HCT116 (cell line): ENCODE measurements at regions not wholly inside any gene's neighbourhood (a gene's known extent, or its start where the extent isn't known, plus 50 kb on each side); places are given as distances from the start of the nearest gene placed in this dataset.

ENCODE experiments used
- ATAC-seq: fragments of 200-7000 bp; cut with Tn5 transposase; 2 replicates; pipeline ENCODE4 v1.9.1; 2020; ENCODE audit warnings: mild to moderate bottlenecking, moderate library complexity
- BruUV-seq: library from RNA; stranded (reverse); fragments of 400-500 nt; replicated peaks from 2 replicates; lab custom pipeline; 2021; lab: Mats Ljungman, UMichigan
- CTCF ChIA-PET: fragments of 300-600 bp; sonication (Branson Sonifier 250); formaldehyde crosslinking; loops from one replicate; lab custom pipeline; 2021; ENCODE audit warnings: antibody characterized with exemption; lab: Charles Lee
- POLR2A ChIA-PET: fragments of 300-600, 350-600 bp; sonication (Branson Sonifier 250); formaldehyde crosslinking; loops from one replicate; lab custom pipeline; 2021; ENCODE audit warnings: antibody characterized with exemption; lab: Charles Lee
- RAD21 ChIA-PET, 2 experiments: fragments of 300-600 bp; sonication (Branson Sonifier 250); formaldehyde crosslinking; loops; one replicate each; lab custom pipeline; 2023; ENCODE audit warnings: low total read pairs in 2 of 2; ENCODE audit not compliant: uncharacterized antibody in 2 of 2, unreplicated experiment in 2 of 2, low non-redundant PET in 1 of 2; lab: Charles Lee
- DNase-seq: peaks from one replicate; pipeline ENCODE4 v3.0.0-alpha.2; 2010; ENCODE audit warnings: low read depth, low spot score
- H2AFZ ChIP-seq: fragments of 200-600 bp; shearing (Covaris generic), sonication (generic); 2 replicates; pipeline ENCODE4 v1.6.1; 2017; ENCODE audit warnings: low read depth, mixed run types, mixed read lengths, antibody characterized with exemption, low read length; ENCODE audit not compliant: poor library complexity, severe bottlenecking
- H3K27ac ChIP-seq: 2 replicates; pipeline ENCODE4 v1.5.1; 2012; ENCODE audit warnings: low read depth, low read length
- H3K27me3 ChIP-seq: fragments of 200-600 bp; sonication (generic); 2 replicates; pipeline ENCODE4 v1.6.1; 2016; ENCODE audit warnings: mixed run types, low read length, mixed read lengths; ENCODE audit not compliant: insufficient read depth
- H3K36me3 ChIP-seq, 2 experiments: fragments of 200-500 bp in 1 of 2; fragments of 200-600 bp in 1 of 2; sonication (Bioruptor generic) in 1 of 2; sonication (generic) in 1 of 2; 2 replicates each; pipeline versions ENCODE4 v1.5.1 to v1.6.1; 2014 to 2016; ENCODE audit warnings: low read length in 2 of 2, inconsistent platforms in 1 of 2, mixed read lengths in 1 of 2, mixed run types in 1 of 2; ENCODE audit not compliant: insufficient read depth in 2 of 2, control insufficient read depth in 1 of 2
- H3K4me1 ChIP-seq, 2 experiments: fragments of 200-600 bp in 1 of 2; sonication (generic) in 1 of 2; 2 replicates each; pipeline versions ENCODE4 v1.5.1 to v1.6.1; 2012 to 2017; ENCODE audit warnings: low read length in 2 of 2, inconsistent platforms in 1 of 2, mild to moderate bottlenecking in 1 of 2, mixed read lengths in 1 of 2, mixed run types in 1 of 2, moderate library complexity in 1 of 2; ENCODE audit not compliant: insufficient read depth in 2 of 2, control insufficient read depth in 1 of 2
- H3K4me2 ChIP-seq: fragments of 200-600 bp; sonication (generic); 2 replicates; pipeline ENCODE4 v1.6.1; 2017; ENCODE audit warnings: mixed run types, low read length, mixed read lengths
- H3K4me3 ChIP-seq, 2 experiments: fragments of 200-600 bp in 1 of 2; sonication (generic) in 1 of 2; replicated peaks in 1 of 2; 2 replicates each; pipeline ENCODE4 v1.5.1; 2011 to 2016; ENCODE audit warnings: low read length in 2 of 2, control low read depth in 1 of 2, low read depth in 1 of 2, mild to moderate bottlenecking in 1 of 2, mixed read lengths in 1 of 2, mixed run types in 1 of 2
- H3K79me2 ChIP-seq: fragments of 200-600 bp; sonication (generic); 2 replicates; pipeline ENCODE4 v1.6.1; 2017; ENCODE audit warnings: mild to moderate bottlenecking, mixed run types, low read length, moderate library complexity, mixed read lengths; ENCODE audit not compliant: insufficient read depth
- H3K9ac ChIP-seq: fragments of 200-600 bp; sonication (generic); 2 replicates; pipeline ENCODE4 v1.6.1; 2016; ENCODE audit warnings: low read length, mixed read lengths
- H3K9me2 ChIP-seq: fragments of 200-600 bp; sonication (generic), shearing (Covaris generic); 2 replicates; pipeline ENCODE4 v1.6.1; 2017; ENCODE audit warnings: mixed run types, mild to moderate bottlenecking, moderate library complexity; ENCODE audit not compliant: insufficient read depth
- H3K9me3 ChIP-seq, 2 experiments: fragments of 200-500 bp in 1 of 2; fragments of 200-600 bp in 1 of 2; sonication (Bioruptor generic) in 1 of 2; sonication (generic) in 1 of 2; 2 replicates each; pipeline ENCODE4 v1.6.1; 2014 to 2017; ENCODE audit warnings: low read length in 2 of 2, mixed read lengths in 2 of 2, inconsistent platforms in 1 of 2, low read depth in 1 of 2, mild to moderate bottlenecking in 1 of 2, mixed run types in 1 of 2, moderate library complexity in 1 of 2; ENCODE audit not compliant: control insufficient read depth in 1 of 2, insufficient read depth in 1 of 2
- H4K20me1 ChIP-seq: fragments of 200-600 bp; sonication (generic), shearing (Covaris generic); 2 replicates; pipeline ENCODE4 v1.6.1; 2017; ENCODE audit warnings: mixed run types, mild to moderate bottlenecking, moderate library complexity; ENCODE audit not compliant: insufficient read depth
- CEBPB ChIP-seq: IDR thresholded peaks from 2 replicates; pipeline ENCODE4 v1.6.1; 2012; ENCODE audit warnings: low read depth
- EZH2phosphoT487 ChIP-seq: fragments of 200-600 bp; IDR thresholded peaks from 2 replicates; pipeline ENCODE4 v1.6.1; 2018; ENCODE audit warnings: antibody characterized with exemption, borderline replicate concordance
- POLR2A ChIP-seq: IDR thresholded peaks from 2 replicates; pipeline ENCODE4 v1.7.0; 2011; ENCODE audit warnings: borderline replicate concordance; ENCODE audit not compliant: insufficient read depth, insufficient read length; ENCODE audit errors: extremely low read depth
- RAD21 ChIP-seq: IDR thresholded peaks from 2 replicates; pipeline ENCODE4 v1.6.1; 2012; ENCODE audit warnings: low read depth, mild to moderate bottlenecking
- SP1 ChIP-seq: IDR thresholded peaks from 2 replicates; pipeline ENCODE4 v1.6.1; 2012; ENCODE audit warnings: low read depth
- TCF7L2 ChIP-seq: IDR thresholded peaks from 2 replicates; pipeline ENCODE4 v1.7.0; 2011; ENCODE audit warnings: borderline replicate concordance, inconsistent platforms; ENCODE audit not compliant: insufficient read depth, insufficient read length; ENCODE audit errors: extremely low read depth
- ZNF274 ChIP-seq: fragments of 200-500 bp; sonication (Bioruptor generic); IDR thresholded peaks from 2 replicates; pipeline ENCODE4 v1.6.1; 2014; ENCODE audit warnings: mild to moderate bottlenecking, low read depth, low read length, inconsistent platforms
- intact Hi-C: fragments of 100-400 bp; cut with micrococcal nuclease; formaldehyde crosslinking; loops from 2 replicates; pipeline ENCODE4 v1.10.0; 2022
- TF ChIP-seq, protein P1 (sequence below), 3 experiments: fragments of 200-600 bp in 1 of 3; sonication (generic) in 1 of 3; IDR thresholded peaks in 2 of 3; conservative IDR thresholded peaks in 1 of 3; 2 replicates each; pipeline ENCODE4 v1.5.1; 2012 to 2017; ENCODE audit warnings: low read depth in 2 of 3, low read length in 2 of 3, antibody characterized with exemption in 1 of 3, borderline replicate concordance in 1 of 3, control low read depth in 1 of 3, mild to moderate bottlenecking in 1 of 3, mixed read lengths in 1 of 3, mixed run types in 1 of 3, moderate library complexity in 1 of 3; ENCODE audit not compliant: insufficient read depth in 1 of 3
- TF ChIP-seq, protein P2 (sequence below): IDR thresholded peaks from 2 replicates; pipeline ENCODE4 v1.6.1; 2012
- TF ChIP-seq, protein P3 (sequence below): IDR thresholded peaks from 2 replicates; pipeline ENCODE4 v1.6.1; 2012; ENCODE audit warnings: low read depth

DNA sequence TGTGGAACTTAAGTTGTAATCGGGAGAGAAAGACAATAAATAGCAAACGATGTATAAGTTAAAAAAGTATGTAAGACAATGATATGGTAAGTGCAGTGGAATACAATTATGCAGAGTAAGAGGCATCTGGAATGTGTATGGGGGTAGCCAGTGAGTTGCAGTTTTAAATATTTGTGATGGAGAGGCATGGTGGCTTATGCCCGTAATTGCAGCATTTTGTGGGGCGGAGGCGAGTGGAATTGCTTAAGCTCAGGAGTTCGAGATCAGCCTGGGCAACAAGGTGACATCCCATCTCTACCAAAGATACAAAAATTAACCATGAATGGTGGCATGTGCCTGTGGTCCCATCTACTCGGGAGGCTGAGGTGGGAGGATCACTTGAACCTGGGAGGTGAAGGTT lies 52.5 kb upstream of the WDFY3 start:
- intact Hi-C loops: no loop called here
- no peaks in the 10 kb centered on the region for H3K27me3 ChIP-seq
- BruUV-seq: no TSS peak
- no peaks in the 10 kb centered on the region for H3K9me2 ChIP-seq
- DNase-seq: no peak
- H3K79me2 ChIP-seq: no peaks in the 10 kb centered on the region
- RAD21 ChIA-PET: no interaction called here
- no peak overlapping the region for H3K4me2 ChIP-seq
- H4K20me1 ChIP-seq: no peaks in the 10 kb centered on the region
- TF ChIP-seq ZNF274 (no peak), EZH2phosphoT487 (no peak), SP1 (no peak), CEBPB (no peak)
- TF ChIP-seq, protein P1, sequence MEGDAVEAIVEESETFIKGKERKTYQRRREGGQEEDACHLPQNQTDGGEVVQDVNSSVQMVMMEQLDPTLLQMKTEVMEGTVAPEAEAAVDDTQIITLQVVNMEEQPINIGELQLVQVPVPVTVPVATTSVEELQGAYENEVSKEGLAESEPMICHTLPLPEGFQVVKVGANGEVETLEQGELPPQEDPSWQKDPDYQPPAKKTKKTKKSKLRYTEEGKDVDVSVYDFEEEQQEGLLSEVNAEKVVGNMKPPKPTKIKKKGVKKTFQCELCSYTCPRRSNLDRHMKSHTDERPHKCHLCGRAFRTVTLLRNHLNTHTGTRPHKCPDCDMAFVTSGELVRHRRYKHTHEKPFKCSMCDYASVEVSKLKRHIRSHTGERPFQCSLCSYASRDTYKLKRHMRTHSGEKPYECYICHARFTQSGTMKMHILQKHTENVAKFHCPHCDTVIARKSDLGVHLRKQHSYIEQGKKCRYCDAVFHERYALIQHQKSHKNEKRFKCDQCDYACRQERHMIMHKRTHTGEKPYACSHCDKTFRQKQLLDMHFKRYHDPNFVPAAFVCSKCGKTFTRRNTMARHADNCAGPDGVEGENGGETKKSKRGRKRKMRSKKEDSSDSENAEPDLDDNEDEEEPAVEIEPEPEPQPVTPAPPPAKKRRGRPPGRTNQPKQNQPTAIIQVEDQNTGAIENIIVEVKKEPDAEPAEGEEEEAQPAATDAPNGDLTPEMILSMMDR (IDR thresholded peaks at IDR 0.05 in 2 of 3, conservative IDR thresholded peaks at IDR 0.05 in 1 of 3; ENCODE audit: borderline replicate concordance in 1 of 3, insufficient read depth in 1 of 3, low read depth in 2 of 3, low read length in 2 of 3): no peak
- TF ChIP-seq, all 23 proteins: peak for 0
- no peak overlapping the region for H3K27ac ChIP-seq
- ChIA-PET POLR2A (no interaction called here), CTCF (no interaction called here)
- no peak for ATAC-seq
- no peaks in the 10 kb centered on the region for H3K9me3 ChIP-seq
- H3K4me3 ChIP-seq: no peak overlapping the region
- no peak overlapping the region for H3K9ac ChIP-seq
- H3K4me1 ChIP-seq: no peaks in the 10 kb centered on the region
- no peaks in the 10 kb centered on the region for H3K36me3 ChIP-seq
- no peak overlapping the region for H2AFZ ChIP-seq

DNA sequence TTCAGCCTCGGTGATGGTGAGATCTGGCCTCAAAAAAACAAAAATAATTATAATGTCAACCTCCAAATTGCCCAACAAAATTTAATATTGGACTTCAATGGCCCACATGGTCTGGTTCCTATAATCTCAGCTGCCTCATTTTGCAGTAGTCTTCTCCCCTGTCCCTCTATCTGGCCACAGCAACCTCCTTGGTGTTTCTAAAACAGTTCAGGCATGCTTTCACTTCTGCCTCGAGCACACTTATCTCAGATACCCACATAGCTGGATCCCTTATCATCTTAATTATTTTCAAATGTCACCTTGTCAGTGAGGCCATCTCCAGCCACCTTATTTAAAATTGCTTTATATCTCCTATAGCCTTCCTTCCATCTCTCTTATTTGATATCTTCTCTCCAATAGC lies 52.9 kb upstream of the WDFY3 start:
- H4K20me1 ChIP-seq: no peaks in the 10 kb centered on the region
- DNase-seq (no peak), ATAC-seq (no peak)
- H3K27me3 ChIP-seq: no peaks in the 10 kb centered on the region
- no peaks in the 10 kb centered on the region for H3K79me2 ChIP-seq
- intact Hi-C loops: no loop called here
- ChIA-PET POLR2A (no interaction called here), CTCF (no interaction called here), RAD21 (no interaction called here)
- no peaks in the 10 kb centered on the region for H3K36me3 ChIP-seq
- H3K9me2 ChIP-seq: no peaks in the 10 kb centered on the region
- no peak overlapping the region for H3K9ac ChIP-seq
- H2AFZ ChIP-seq: no peak overlapping the region
- H3K4me1 ChIP-seq: no peaks in the 10 kb centered on the region
- BruUV-seq: no TSS peak
- H3K9me3 ChIP-seq: no peaks in the 10 kb centered on the region
- TF ChIP-seq TCF7L2 (no peak), RAD21 (no peak), POLR2A (no peak)
- TF ChIP-seq, protein P2, sequence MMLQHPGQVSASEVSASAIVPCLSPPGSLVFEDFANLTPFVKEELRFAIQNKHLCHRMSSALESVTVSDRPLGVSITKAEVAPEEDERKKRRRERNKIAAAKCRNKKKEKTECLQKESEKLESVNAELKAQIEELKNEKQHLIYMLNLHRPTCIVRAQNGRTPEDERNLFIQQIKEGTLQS: no peak
- TF ChIP-seq, protein P3, sequence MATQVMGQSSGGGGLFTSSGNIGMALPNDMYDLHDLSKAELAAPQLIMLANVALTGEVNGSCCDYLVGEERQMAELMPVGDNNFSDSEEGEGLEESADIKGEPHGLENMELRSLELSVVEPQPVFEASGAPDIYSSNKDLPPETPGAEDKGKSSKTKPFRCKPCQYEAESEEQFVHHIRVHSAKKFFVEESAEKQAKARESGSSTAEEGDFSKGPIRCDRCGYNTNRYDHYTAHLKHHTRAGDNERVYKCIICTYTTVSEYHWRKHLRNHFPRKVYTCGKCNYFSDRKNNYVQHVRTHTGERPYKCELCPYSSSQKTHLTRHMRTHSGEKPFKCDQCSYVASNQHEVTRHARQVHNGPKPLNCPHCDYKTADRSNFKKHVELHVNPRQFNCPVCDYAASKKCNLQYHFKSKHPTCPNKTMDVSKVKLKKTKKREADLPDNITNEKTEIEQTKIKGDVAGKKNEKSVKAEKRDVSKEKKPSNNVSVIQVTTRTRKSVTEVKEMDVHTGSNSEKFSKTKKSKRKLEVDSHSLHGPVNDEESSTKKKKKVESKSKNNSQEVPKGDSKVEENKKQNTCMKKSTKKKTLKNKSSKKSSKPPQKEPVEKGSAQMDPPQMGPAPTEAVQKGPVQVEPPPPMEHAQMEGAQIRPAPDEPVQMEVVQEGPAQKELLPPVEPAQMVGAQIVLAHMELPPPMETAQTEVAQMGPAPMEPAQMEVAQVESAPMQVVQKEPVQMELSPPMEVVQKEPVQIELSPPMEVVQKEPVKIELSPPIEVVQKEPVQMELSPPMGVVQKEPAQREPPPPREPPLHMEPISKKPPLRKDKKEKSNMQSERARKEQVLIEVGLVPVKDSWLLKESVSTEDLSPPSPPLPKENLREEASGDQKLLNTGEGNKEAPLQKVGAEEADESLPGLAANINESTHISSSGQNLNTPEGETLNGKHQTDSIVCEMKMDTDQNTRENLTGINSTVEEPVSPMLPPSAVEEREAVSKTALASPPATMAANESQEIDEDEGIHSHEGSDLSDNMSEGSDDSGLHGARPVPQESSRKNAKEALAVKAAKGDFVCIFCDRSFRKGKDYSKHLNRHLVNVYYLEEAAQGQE: no peak
- TF ChIP-seq, all 23 proteins: peak for 0
- no peak overlapping the region for H3K27ac ChIP-seq
- H3K4me2 ChIP-seq: no peak overlapping the region
- H3K4me3 ChIP-seq: no peak overlapping the region
